ENCODE measurements at regions not wholly inside any gene's neighbourhood (a gene's known extent, or its start where the extent isn't known, plus 50 kb on each side); places are given as distances from the start of the nearest gene placed in this dataset.

DNA sequence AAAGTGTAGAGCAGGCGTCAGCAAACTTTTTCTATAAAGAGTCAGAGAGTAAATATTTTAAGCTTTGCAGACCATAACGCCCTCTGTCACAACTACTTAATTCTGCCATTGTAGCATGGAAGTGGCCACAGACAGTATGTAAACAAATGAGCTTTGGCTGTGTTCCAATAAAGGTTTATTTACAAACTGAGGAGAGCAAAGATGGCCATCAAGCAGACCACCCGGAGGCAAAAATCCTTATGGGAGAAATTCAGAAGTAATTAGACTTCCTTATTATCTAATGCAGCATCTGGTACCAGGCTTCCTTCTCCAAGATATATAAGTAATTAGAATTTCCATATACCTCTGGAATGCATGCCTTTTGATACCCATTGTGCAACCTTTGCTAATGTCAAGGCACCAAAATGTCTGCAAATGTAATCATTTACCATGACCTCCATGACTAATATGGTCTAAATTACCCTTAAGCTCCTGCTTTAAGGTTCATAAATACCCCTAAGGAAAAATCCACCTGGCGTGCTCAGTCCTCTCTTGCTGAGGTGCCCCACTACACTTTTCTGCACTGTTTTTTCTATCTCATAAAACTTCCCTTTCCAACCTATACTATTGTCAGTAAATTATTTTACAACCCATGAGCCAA, 377.8 kb downstream of the MATN1 start:
- no peak for DNase-seq

DNA sequence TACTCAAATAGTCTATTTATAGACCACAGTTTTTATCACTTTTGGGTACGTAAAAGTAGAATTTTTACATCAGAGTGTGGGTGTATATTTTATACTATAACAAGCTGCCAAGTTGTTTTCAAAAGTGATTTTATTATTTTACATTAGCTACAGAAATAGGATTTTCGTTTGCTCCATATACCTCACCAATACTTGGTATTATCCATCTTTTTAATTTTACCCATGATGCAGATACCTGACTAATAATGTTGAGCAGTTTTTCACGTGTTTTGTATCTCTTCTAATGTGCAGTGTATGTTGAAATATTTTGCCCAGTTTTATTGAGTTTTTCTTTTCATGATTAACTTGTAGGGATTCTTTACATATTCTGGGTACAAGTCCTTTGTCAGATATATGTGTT, 379.8 kb downstream of the MATN1 start:
- no peak for DNase-seq

GRCh38 chr1:30342535-30343141, 380.7 kb downstream of the MATN1 start:
- no peak for DNase-seq

- DNase-seq: no peak
Measured at GRCh38 chr1:30340934-30341333, 382.5 kb downstream of the MATN1 start.

GRCh38 chr1:30339866-30340265, 383.5 kb downstream of the MATN1 start:
- DNase-seq: no peak

- DNase-seq: no peak
Measured at GRCh38 chr1:30338765-30339164, 384.6 kb downstream of the MATN1 start.

GRCh38 chr1:30337324-30337620, 386.1 kb downstream of the MATN1 start:
- no peak for DNase-seq

DNA sequence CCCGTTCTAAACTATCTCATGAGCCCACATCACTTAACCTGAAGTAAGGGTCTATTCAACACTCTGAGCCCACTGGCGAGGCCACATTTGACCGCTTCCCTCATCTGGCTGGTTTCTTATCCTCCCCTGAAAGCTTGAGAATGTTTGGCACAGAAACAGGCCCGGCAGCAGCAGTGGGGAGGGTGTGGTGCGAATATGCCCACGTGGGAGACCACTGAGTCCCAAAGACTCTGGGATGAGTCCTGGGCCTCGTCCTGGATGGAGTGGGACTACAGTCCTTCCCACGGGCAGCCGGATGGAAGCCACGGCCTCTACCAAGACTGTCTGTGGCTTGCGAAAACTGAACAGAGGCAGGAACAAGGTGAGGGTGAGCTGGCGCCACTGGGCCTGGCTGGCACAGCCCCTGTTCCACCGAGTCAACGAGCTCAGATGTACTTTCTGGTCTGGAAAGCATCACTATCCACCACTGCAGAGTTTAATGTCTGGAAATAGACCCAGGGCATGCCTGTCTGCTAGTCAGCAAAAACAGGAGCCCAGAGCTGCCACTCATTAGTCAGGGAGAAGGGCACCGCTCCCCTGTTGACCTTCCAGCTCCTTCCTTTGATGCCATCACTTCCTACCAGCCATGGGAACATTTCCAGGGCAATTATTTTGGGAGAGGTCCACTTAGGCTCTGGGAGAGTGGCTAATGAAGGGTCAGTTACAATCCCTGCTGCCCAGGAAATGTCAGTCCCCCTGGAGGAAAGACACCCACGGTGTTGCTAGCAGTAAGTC, 386.6 kb downstream of the MATN1 start:
- DNase-seq: no peak

DNA sequence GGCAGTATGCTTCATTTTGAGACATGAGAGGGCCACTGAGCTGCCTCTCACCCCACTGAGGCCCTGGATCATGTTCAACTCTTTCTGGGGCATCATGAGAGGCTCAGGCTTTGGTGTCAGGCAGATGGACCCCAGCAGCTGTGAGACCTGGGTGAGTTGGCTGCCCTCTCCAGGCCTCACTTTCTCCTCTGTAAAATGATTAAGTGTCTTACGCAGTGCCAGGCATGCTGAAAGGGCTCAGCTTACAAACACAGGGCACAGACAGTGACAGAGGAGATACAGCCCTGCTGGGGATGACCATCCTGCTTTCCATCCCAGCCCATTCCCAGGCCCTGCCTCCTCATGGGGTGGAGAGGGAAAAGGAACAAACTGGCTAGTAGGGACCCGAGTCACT, 387.4 kb downstream of the MATN1 start:
- no peak for DNase-seq

GRCh38 chr1:30335389-30335996, 387.9 kb downstream of the MATN1 start:
- no peak for DNase-seq

DNA sequence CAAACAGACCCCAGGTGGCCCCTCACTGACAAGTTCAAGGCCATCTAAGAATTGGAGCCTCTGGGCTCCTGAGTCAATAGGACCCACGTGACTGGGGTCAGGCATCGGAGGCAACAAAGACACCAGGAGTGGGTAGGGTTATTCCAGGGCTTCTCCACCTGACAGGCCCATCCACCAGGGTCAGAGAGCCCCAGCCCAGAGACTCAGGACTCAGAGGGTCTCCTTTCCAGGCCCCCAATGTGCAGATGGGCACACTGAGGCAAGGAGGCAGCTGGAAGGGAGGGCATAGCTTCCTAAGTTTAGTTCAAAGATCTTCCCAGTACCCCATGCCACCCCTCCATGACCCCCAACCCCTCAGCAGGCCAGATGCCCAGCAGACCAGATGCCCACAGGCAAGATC, 388.6 kb downstream of the MATN1 start:
- no peak for DNase-seq

GRCh38 chr1:30332116-30333094, 391.0 kb downstream of the MATN1 start:
- DNase-seq: no peak

- DNase-seq: no peak
Measured at GRCh38 chr1:30331415-30332065, 391.8 kb downstream of the MATN1 start.

- DNase-seq: no peak
Measured at GRCh38 chr1:30330644-30331043, 392.7 kb downstream of the MATN1 start.

DNA sequence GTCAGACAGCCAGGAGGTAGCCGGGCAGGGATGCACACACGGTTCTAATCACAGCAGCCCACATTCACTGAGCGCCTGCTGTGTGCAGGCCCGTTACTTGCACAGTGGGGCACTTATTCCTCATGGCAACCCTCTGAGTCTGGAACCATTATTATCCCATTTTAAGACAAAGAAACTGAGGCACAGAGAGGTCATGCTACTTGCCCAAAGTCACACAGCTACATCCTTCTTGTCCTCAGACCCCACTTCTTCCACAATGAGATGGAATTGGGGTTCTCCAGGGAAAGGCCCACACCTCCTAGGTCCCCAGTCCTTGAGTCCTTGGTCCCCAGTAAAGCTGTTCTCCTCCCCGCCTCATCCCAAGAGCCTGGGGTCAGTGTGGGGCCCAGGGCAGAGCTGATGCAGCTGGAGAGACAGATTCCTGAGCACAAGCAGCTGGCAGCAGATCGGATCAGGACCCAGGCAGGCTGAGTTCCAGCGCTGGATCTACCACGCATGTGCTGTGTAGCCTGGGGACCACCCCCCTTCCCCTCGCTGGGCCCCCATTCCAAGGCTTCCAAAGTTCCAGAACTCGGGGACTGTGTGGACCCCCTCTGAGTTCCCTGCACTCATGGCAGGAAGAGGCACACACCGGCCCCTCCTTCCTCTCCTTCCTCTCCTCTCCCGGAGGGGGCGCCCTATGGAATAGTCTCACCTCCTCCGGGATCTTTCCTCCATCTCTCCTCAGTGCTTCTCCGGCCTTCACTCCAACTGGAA, 393.4 kb downstream of the MATN1 start:
- no peak for DNase-seq

DNA sequence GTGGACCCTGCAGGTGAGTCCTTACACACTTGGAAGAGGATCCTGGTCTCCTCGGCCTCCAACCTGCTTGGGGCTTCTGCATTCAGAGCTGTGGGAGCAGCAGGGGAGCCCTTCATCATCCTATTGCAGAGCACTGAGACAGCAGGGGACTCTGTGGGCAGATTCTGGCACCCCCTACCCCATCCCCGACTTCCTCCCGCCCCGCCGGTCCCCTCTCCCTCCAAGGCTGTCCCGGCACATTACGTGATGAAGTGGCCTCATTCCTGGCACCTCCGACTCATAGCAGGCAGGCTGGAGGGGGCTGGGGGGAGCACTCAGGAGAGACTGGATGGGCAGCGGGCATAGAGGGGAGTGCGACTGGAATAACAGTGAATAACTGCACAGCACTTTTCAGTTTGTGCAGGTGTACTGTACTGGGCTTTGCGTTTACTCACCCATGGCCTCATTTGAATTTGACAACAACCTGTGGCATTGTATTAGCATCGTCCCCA, 394.1 kb downstream of the MATN1 start:
- DNase-seq: no peak

- no peak for DNase-seq
Measured at GRCh38 chr1:30328401-30329262, 394.8 kb downstream of the MATN1 start.

GRCh38 chr1:30328100-30328370, 395.4 kb downstream of the MATN1 start:
- DNase-seq: no peak

DNA sequence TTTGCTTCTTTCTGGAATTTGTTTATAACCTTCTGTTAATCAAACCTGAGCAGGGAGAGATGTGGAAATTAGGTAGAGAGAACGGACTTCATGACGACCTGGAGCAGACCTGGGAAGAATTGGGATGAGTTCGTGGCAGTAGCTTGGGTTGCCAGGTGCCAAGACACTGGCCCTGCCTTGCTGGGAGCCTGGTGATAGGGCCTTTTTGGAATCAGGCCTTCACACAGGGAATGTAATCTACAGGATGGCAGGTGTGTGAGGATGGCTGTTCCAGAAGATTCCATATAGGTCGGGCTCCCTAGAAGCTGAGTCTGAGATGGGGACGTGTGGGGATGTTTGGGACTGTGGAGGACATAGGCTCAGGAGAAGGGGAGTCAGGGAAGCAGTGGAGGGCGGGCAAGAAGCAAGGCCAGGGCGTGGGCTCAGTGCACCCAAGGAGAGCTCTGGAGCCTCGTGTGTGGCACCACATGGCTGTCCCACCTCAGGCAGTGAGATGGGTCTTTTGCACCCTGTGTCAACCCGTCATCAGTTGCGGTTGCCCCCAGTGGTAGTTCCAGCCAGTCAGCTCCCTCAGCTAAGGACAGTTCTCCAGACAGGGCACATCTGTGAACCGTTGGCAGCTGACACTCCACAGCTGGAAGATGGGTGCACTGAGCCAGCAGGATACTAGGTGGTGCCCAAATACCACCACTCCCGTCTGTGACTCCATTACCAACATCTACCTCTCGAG, 395.9 kb downstream of the MATN1 start:
- DNase-seq: no peak

DNA sequence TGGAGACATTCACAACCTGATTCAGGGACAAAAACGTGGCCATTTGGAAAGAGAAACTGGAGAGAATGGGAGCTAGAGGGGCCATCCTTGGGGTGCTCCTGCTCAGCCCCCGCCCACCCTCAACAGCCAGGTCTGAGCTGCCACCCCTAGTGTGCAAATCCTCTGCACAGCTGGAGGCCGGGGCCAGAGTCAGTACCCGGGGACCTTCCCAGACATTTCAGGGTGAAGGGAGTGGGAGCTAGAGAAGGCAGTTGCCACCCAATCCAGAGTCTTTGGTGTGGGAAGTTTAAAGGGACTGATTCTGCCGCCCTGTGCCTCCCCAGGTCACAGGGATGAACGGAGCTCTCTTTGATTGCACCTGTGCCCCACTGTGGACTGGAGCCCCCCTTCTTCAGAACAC, 397.4 kb downstream of the MATN1 start:
- DNase-seq: no peak

All from inflammatory macrophage treated with lipopolysaccharide for 1 hour (primary cell).